ENCODE measurements at regions not wholly inside any gene's neighbourhood (a gene's known extent, or its start where the extent isn't known, plus 50 kb on each side); places are given as distances from the start of the nearest gene placed in this dataset.

- Histone ChIP-seq H3K4me3 (ENCODE audit: low read depth, low read length) (no peak overlapping the region), H3K27me3 (ENCODE audit: control insufficient read depth, insufficient read depth, low read length) (no peaks in the 10 kb centered on the region), H3K36me3 (ENCODE audit: control insufficient read depth, insufficient read depth, low read length) (no peaks in the 10 kb centered on the region)
- TF ChIP-seq, protein P1, sequence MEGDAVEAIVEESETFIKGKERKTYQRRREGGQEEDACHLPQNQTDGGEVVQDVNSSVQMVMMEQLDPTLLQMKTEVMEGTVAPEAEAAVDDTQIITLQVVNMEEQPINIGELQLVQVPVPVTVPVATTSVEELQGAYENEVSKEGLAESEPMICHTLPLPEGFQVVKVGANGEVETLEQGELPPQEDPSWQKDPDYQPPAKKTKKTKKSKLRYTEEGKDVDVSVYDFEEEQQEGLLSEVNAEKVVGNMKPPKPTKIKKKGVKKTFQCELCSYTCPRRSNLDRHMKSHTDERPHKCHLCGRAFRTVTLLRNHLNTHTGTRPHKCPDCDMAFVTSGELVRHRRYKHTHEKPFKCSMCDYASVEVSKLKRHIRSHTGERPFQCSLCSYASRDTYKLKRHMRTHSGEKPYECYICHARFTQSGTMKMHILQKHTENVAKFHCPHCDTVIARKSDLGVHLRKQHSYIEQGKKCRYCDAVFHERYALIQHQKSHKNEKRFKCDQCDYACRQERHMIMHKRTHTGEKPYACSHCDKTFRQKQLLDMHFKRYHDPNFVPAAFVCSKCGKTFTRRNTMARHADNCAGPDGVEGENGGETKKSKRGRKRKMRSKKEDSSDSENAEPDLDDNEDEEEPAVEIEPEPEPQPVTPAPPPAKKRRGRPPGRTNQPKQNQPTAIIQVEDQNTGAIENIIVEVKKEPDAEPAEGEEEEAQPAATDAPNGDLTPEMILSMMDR (IDR thresholded peaks at IDR 0.05; ENCODE audit: insufficient read depth, low read length, poor library complexity, severe bottlenecking), result no peak
- DNase-seq (ENCODE audit: low read depth), result no peak
Measured at GRCh38 chr2:56707650-56708049, 523.9 kb downstream of the CCDC85A start.

DNA sequence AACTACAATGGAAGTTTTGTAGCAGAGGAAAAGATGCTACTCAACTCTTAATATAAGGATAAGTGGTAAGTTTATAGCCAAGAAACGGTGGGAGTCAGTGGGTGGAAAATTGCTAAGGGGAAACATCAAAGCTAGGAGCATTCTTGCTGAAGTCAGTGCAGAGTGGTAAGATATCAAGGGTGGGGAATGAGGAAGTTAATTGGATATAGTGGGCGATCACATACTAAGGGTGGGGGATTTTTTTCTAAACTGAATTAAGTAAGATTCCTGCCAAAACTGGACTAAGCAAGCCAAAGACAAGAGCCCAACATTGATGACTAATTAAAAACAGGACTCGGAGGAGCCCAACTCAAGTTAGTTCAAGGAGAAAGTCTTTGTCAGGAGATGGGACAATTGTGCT, 525.4 kb downstream of the CCDC85A start:
- DNase-seq (ENCODE audit: low read depth), result no peak
- TF ChIP-seq, protein P1 (IDR thresholded peaks at IDR 0.05; ENCODE audit: insufficient read depth, low read length, poor library complexity, severe bottlenecking), result no peak
- Histone ChIP-seq H3K27me3 (ENCODE audit: control insufficient read depth, insufficient read depth, low read length) (no peaks in the 10 kb centered on the region), H3K4me3 (ENCODE audit: low read depth, low read length) (no peak overlapping the region), H3K36me3 (ENCODE audit: control insufficient read depth, insufficient read depth, low read length) (no peaks in the 10 kb centered on the region)

DNA sequence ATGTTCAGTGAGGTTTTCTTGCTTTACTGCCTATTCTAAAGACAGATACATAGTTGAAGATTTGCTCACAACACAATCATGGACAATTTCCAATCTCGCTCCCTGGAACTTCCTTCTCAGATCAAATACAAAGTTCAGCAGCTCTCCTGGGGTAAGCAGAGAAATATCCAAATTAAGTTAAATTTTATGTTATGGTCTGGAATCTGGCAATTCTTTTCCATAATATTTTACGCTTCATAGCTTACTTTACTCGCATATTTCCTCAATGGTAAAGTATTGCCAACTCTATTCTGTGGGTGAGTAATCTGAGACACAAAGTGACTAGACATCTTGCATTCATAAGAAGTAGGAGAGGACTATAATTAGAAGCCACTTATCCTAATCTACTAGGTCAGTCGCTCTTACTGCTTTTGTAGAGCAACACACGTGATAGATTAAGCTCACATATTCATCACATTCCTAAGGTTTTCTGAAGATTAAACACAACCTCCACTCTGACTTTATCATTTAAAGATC, 529.4 kb downstream of the CCDC85A start:
- Histone ChIP-seq H3K27me3 (ENCODE audit: control insufficient read depth, insufficient read depth, low read length) (no peaks in the 10 kb centered on the region), H3K4me3 (ENCODE audit: low read depth, low read length) (no peak overlapping the region), H3K36me3 (ENCODE audit: control insufficient read depth, insufficient read depth, low read length) (no peaks in the 10 kb centered on the region)
- TF ChIP-seq, protein P1 (IDR thresholded peaks at IDR 0.05; ENCODE audit: insufficient read depth, low read length, poor library complexity, severe bottlenecking), result no peak
- DNase-seq (ENCODE audit: low read depth), result no peak

DNA sequence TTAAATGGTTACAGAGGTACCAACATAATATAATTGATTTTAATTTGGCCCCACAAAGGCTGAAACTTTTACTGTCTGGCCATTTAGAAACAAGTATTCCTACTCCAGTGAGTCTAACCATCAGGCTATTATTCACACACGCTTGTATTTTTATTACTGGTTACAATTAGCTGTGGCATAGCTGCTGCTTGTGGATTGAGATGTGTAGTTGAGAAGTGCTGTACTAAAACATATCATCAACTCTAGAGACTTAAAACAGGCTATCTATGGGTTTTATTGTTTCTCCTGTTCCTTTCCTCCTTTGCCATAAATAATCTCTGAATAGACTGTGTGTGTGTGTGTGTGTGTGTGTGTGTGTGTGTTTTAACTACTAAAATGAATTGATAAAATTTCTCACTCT, 530.2 kb downstream of the CCDC85A start:
- H3K36me3 ChIP-seq (ENCODE audit: control insufficient read depth, insufficient read depth, low read length), result no peaks in the 10 kb centered on the region
- TF ChIP-seq, protein P1 (IDR thresholded peaks at IDR 0.05; ENCODE audit: insufficient read depth, low read length, poor library complexity, severe bottlenecking), result no peak
- no peak for DNase-seq (ENCODE audit: low read depth)
- no peaks in the 10 kb centered on the region for H3K27me3 ChIP-seq (ENCODE audit: control insufficient read depth, insufficient read depth, low read length)
- H3K4me3 ChIP-seq (ENCODE audit: low read depth, low read length), result no peak overlapping the region

DNA sequence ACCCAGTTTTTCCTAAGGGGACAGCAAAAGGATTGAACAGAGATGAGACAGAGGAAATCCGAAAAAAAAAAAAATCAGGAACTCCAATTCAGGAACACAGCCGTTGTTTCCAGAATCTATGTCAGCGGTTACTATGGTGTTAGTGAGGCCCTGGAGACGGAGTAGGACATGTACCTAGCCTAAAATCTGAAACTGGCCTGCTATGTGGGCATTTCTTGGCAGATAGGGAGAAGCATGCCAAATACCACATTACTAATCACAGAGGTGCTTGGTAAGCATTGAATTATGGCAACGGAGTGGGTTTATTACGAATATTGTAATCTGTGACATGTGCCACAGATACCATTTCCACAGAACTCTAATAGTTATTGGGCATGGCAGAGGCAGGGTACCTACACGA, 530.6 kb downstream of the CCDC85A start:
- TF ChIP-seq, protein P1 (IDR thresholded peaks at IDR 0.05; ENCODE audit: insufficient read depth, low read length, poor library complexity, severe bottlenecking), result no peak
- Histone ChIP-seq H3K4me3 (ENCODE audit: low read depth, low read length) (no peak overlapping the region), H3K36me3 (ENCODE audit: control insufficient read depth, insufficient read depth, low read length) (no peaks in the 10 kb centered on the region), H3K27me3 (ENCODE audit: control insufficient read depth, insufficient read depth, low read length) (no peaks in the 10 kb centered on the region)
- no peak for DNase-seq (ENCODE audit: low read depth)

GRCh38 chr2:56715683-56716082, 531.9 kb downstream of the CCDC85A start:
- no peaks in the 10 kb centered on the region for H3K27me3 ChIP-seq (ENCODE audit: control insufficient read depth, insufficient read depth, low read length)
- no peaks in the 10 kb centered on the region for H3K36me3 ChIP-seq (ENCODE audit: control insufficient read depth, insufficient read depth, low read length)
- DNase-seq (ENCODE audit: low read depth), result no peak
- TF ChIP-seq, protein P1 (IDR thresholded peaks at IDR 0.05; ENCODE audit: insufficient read depth, low read length, poor library complexity, severe bottlenecking), result no peak
- H3K4me3 ChIP-seq (ENCODE audit: low read depth, low read length), result no peak overlapping the region
